ENCODE measurements at regions not wholly inside any gene's neighbourhood (a gene's known extent, or its start where the extent isn't known, plus 50 kb on each side); places are given as distances from the start of the nearest gene placed in this dataset.

DNA sequence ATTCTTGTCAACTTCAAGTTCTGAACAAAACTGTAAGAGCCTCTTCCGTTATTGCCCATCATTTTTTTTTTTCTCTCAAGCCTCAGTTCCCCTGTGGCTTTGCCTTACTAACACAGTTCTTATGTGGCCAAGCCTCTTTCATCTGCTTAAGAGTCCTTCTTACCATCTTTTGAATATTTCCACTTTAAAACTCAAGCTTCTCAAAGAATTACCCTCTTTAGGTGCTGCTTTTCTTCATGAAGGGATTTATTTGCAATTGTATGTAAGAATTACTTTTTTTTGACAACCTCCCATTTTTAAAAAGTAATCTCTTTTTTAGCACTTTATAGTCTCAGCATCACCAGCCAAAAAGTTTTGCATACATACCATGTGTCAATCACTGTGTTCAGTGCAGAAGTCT, 240.2 kb upstream of the RMST start:
- H3K36me3 ChIP-seq (ENCODE audit: insufficient read depth, low read length), result no peaks in the 10 kb centered on the region
- H3K79me2 ChIP-seq (ENCODE audit: insufficient read depth, low read length), result no peaks in the 10 kb centered on the region
- H3K4me1 ChIP-seq (ENCODE audit: insufficient read depth, low read length), result no peaks in the 10 kb centered on the region
- no peaks in the 10 kb centered on the region for H4K20me1 ChIP-seq (ENCODE audit: insufficient read depth, low read length)
- FAIRE-seq, result no peak
- H3K9me3 ChIP-seq (ENCODE audit: insufficient read depth, low read depth, low read length), result no peaks in the 10 kb centered on the region
- no peak overlapping the region for H3K27ac ChIP-seq (ENCODE audit: low read depth, low read length)
- no peak for DNase-seq (ENCODE audit: low read depth)
- no peak overlapping the region for H3K27ac Mint-ChIP-seq (ENCODE audit: unreplicated experiment)
- no peaks in the 10 kb centered on the region for H3K27me3 Mint-ChIP-seq (ENCODE audit: low read depth, unreplicated experiment)
- no peaks in the 10 kb centered on the region for H3K9me3 Mint-ChIP-seq (ENCODE audit: unreplicated experiment)
- no peaks in the 10 kb centered on the region for H3K4me1 Mint-ChIP-seq (ENCODE audit: low read depth, unreplicated experiment)
- H3K4me3 Mint-ChIP-seq (ENCODE audit: unreplicated experiment), result no peak overlapping the region
- no peak overlapping the region for H3K9ac ChIP-seq (ENCODE audit: low read length)
- no peaks in the 10 kb centered on the region for H3K36me3 Mint-ChIP-seq (ENCODE audit: low read depth, unreplicated experiment)
- H3K4me3 ChIP-seq (ENCODE audit: insufficient read depth, low read depth, low read length), result no peak overlapping the region
- TF ChIP-seq EZH2 (IDR thresholded peaks at IDR 0.05; ENCODE audit: insufficient read depth, low read length), result no peak
- TF ChIP-seq CTCF (IDR thresholded peaks at IDR 0.05; ENCODE audit: insufficient read depth, low read depth, low read length), result no peak
- no peak overlapping the region for H2AFZ ChIP-seq (ENCODE audit: low read depth, low read length)
- no peaks in the 10 kb centered on the region for H3K27me3 ChIP-seq (ENCODE audit: insufficient read depth, low read length)
- H3K4me2 ChIP-seq (ENCODE audit: low read length), result no peak overlapping the region

DNA sequence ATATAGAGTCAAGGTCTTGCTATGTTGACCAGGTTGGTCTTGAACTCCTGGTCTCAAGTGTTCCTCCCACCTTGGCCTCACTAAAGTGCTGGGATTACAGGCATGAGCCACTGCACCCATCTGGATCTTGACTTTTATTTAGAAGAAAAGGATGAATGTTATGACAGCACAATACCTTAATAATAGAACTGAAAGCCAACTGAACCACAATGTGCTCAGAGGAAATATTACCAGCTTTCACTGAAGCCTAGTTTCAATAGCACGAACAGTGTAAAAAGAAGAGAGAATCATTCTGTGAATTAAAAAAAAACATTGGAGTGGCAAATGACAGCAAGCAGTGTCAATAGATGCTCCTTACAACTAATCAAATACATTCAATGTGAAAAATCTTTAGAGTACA, 239.2 kb upstream of the RMST start:
- H3K27ac ChIP-seq (ENCODE audit: low read depth, low read length), result no peak overlapping the region
- no peaks in the 10 kb centered on the region for H3K4me1 Mint-ChIP-seq (ENCODE audit: low read depth, unreplicated experiment)
- TF ChIP-seq CTCF (IDR thresholded peaks at IDR 0.05; ENCODE audit: insufficient read depth, low read depth, low read length) (no peak), EZH2 (IDR thresholded peaks at IDR 0.05; ENCODE audit: insufficient read depth, low read length) (no peak)
- no peak overlapping the region for H3K27ac Mint-ChIP-seq (ENCODE audit: unreplicated experiment)
- no peak overlapping the region for H3K4me3 ChIP-seq (ENCODE audit: insufficient read depth, low read depth, low read length)
- no peak overlapping the region for H3K4me2 ChIP-seq (ENCODE audit: low read length)
- no peak overlapping the region for H3K9ac ChIP-seq (ENCODE audit: low read length)
- no peak for DNase-seq (ENCODE audit: low read depth)
- H2AFZ ChIP-seq (ENCODE audit: low read depth, low read length), result no peak overlapping the region
- H3K4me1 ChIP-seq (ENCODE audit: insufficient read depth, low read length), result no peaks in the 10 kb centered on the region
- H3K79me2 ChIP-seq (ENCODE audit: insufficient read depth, low read length), result no peaks in the 10 kb centered on the region
- no peaks in the 10 kb centered on the region for H3K27me3 ChIP-seq (ENCODE audit: insufficient read depth, low read length)
- no peaks in the 10 kb centered on the region for H3K36me3 Mint-ChIP-seq (ENCODE audit: low read depth, unreplicated experiment)
- no peaks in the 10 kb centered on the region for H3K27me3 Mint-ChIP-seq (ENCODE audit: low read depth, unreplicated experiment)
- no peak overlapping the region for H3K4me3 Mint-ChIP-seq (ENCODE audit: unreplicated experiment)
- FAIRE-seq, result no peak
- no peaks in the 10 kb centered on the region for H3K9me3 ChIP-seq (ENCODE audit: insufficient read depth, low read depth, low read length)
- H4K20me1 ChIP-seq (ENCODE audit: insufficient read depth, low read length), result no peaks in the 10 kb centered on the region
- no peaks in the 10 kb centered on the region for H3K36me3 ChIP-seq (ENCODE audit: insufficient read depth, low read length)
- no peaks in the 10 kb centered on the region for H3K9me3 Mint-ChIP-seq (ENCODE audit: unreplicated experiment)

DNA sequence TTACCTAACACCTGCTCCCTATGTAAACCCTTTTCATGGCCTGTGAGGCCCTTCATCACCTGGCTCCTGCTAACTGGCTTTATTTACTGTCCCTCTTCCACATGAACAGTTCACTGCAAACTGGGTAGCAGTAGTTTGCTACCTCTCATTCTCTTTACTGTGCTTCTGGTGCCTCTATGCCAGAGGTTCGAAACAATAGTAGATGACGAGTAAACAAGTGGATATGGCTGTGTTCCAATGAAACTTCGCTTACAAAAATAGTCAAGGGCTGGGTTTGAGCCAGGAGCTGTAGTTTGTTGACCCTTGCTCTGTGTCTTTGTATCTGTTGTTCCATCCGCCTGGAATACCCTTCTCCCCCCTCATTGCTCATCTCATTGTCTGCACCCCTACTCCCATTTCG, 233.6 kb upstream of the RMST start:
- H3K27ac ChIP-seq (ENCODE audit: low read depth, low read length), result no peak overlapping the region
- H3K27me3 ChIP-seq (ENCODE audit: insufficient read depth, low read length), result no peaks in the 10 kb centered on the region
- no peak overlapping the region for H2AFZ ChIP-seq (ENCODE audit: low read depth, low read length)
- H3K4me3 Mint-ChIP-seq (ENCODE audit: unreplicated experiment), result no peak overlapping the region
- H4K20me1 ChIP-seq (ENCODE audit: insufficient read depth, low read length), result no peaks in the 10 kb centered on the region
- no peaks in the 10 kb centered on the region for H3K36me3 Mint-ChIP-seq (ENCODE audit: low read depth, unreplicated experiment)
- no peak for DNase-seq (ENCODE audit: low read depth)
- no peak overlapping the region for H3K9ac ChIP-seq (ENCODE audit: low read length)
- H3K27me3 Mint-ChIP-seq (ENCODE audit: low read depth, unreplicated experiment), result no peaks in the 10 kb centered on the region
- no peak for TF ChIP-seq CTCF (IDR thresholded peaks at IDR 0.05; ENCODE audit: insufficient read depth, low read depth, low read length)
- no peak for FAIRE-seq
- no peaks in the 10 kb centered on the region for H3K4me1 ChIP-seq (ENCODE audit: insufficient read depth, low read length)
- H3K79me2 ChIP-seq (ENCODE audit: insufficient read depth, low read length), result no peaks in the 10 kb centered on the region
- no peaks in the 10 kb centered on the region for H3K9me3 Mint-ChIP-seq (ENCODE audit: unreplicated experiment)
- no peak overlapping the region for H3K4me2 ChIP-seq (ENCODE audit: low read length)
- no peak overlapping the region for H3K27ac Mint-ChIP-seq (ENCODE audit: unreplicated experiment)
- no peaks in the 10 kb centered on the region for H3K36me3 ChIP-seq (ENCODE audit: insufficient read depth, low read length)
- no peaks in the 10 kb centered on the region for H3K4me1 Mint-ChIP-seq (ENCODE audit: low read depth, unreplicated experiment)
- H3K4me3 ChIP-seq (ENCODE audit: insufficient read depth, low read depth, low read length), result no peak overlapping the region
- no peaks in the 10 kb centered on the region for H3K9me3 ChIP-seq (ENCODE audit: insufficient read depth, low read depth, low read length)
